ENCODE measurements at regions not wholly inside any gene's neighbourhood (a gene's known extent, or its start where the extent isn't known, plus 50 kb on each side); places are given as distances from the start of the nearest gene placed in this dataset.

DNA sequence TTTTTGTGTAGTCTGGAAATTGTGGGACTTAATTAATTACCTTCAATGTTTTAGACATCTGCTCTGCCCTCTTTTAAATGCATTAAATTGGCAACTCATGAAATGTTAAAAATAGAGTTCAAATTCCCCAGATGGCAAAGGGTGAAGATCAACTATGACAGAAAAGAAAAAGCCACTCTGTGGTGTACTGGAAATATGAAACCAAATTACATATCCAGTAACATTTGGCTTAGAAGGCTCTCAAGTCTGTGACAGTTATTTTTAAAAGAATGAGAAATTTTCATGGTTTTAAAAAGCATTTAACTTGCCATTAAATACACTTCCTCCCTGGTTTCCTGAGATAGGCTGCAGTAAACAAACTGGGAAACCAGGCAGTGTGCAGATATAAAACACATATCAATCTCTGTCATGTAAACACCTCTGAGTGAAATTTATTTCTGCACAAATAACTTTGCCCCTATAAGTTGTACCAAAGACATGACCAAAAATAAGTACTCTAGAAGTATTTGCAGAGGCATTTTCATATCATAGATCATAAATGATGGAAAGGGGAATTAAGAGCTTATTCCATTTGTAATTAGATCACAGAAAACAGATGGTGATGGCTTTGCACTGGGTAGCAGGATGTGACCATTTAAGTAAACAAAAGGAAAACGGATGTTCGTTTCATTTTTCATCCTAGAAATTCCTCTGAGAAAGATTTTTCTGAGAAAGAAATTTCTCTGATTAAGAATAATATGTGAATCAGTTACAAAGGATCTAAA, 360.1 kb downstream of the SAMD5 start:
- Histone ChIP-seq H3K36me3 (ENCODE audit: insufficient read depth, low read length) (no peaks in the 10 kb centered on the region), H3K9me3 (ENCODE audit: control insufficient read depth in 1 of 2, insufficient read depth in 1 of 2, low read length in 2 of 2) (no peaks in the 10 kb centered on the region), H3K4me3 (ENCODE audit: low read length) (no peak overlapping the region), H3K27me3 (ENCODE audit: control insufficient read depth in 1 of 2, insufficient read depth in 2 of 2, low read length in 2 of 2) (no peaks in the 10 kb centered on the region), H3K27ac (ENCODE audit: low read depth in 1 of 2, low read length in 2 of 2) (no peak overlapping the region), H3K4me1 (ENCODE audit: insufficient read depth, low read length) (no peaks in the 10 kb centered on the region)
- TF ChIP-seq, protein P1, sequence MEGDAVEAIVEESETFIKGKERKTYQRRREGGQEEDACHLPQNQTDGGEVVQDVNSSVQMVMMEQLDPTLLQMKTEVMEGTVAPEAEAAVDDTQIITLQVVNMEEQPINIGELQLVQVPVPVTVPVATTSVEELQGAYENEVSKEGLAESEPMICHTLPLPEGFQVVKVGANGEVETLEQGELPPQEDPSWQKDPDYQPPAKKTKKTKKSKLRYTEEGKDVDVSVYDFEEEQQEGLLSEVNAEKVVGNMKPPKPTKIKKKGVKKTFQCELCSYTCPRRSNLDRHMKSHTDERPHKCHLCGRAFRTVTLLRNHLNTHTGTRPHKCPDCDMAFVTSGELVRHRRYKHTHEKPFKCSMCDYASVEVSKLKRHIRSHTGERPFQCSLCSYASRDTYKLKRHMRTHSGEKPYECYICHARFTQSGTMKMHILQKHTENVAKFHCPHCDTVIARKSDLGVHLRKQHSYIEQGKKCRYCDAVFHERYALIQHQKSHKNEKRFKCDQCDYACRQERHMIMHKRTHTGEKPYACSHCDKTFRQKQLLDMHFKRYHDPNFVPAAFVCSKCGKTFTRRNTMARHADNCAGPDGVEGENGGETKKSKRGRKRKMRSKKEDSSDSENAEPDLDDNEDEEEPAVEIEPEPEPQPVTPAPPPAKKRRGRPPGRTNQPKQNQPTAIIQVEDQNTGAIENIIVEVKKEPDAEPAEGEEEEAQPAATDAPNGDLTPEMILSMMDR (IDR thresholded peaks at IDR 0.05) = no peak
- Mint-ChIP-seq H3K27ac (no peak overlapping the region), H3K4me1 (ENCODE audit: low read depth) (no peaks in the 10 kb centered on the region), H3K27me3 (no peaks in the 10 kb centered on the region), H3K9me3 (no peaks in the 10 kb centered on the region), H3K4me3 (no peak overlapping the region), H3K36me3 (ENCODE audit: low read depth) (no peaks in the 10 kb centered on the region)
- CTCF ChIA-PET = interaction anchor here (1.4 kb wide), 1 partner anchor 12 kb away, joined by 4 read pairs; no protein-coding TSS in a partner anchor
- POLR2A ChIA-PET = no interaction called here
- no peak for ATAC-seq (ENCODE audit: poor library complexity)
- no peak for DNase-seq
- intact Hi-C loops (cut with DNase I, micrococcal nuclease) = no loop called here

DNA sequence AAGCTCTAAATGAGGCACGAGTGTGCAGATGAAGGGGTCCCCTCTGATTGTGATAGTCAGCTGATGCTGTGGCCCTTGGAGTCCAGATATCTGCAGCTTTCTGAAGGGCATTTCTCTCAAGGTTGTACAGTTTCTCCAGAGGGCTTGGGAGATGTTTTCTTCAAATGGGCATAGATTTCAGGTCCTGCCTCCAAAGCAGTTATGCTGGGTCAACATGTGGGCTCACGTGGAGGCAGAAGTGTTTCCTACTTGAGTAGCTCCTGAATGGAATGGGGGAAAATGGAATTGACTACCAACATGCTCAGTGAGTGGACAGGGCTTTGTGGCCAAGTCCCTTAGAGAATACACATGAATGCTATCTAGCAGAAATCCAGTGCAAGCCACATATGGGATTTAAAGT, 360.7 kb downstream of the SAMD5 start:
- TF ChIP-seq, protein P1 (IDR thresholded peaks at IDR 0.05) = no peak
- ATAC-seq (ENCODE audit: poor library complexity) (no peak), DNase-seq (no peak)
- Mint-ChIP-seq H3K36me3 (ENCODE audit: low read depth) (no peaks in the 10 kb centered on the region), H3K27ac (no peak overlapping the region), H3K4me1 (ENCODE audit: low read depth) (no peaks in the 10 kb centered on the region), H3K9me3 (no peaks in the 10 kb centered on the region), H3K27me3 (no peaks in the 10 kb centered on the region), H3K4me3 (no peak overlapping the region)
- Histone ChIP-seq H3K9me3 (ENCODE audit: control insufficient read depth in 1 of 2, insufficient read depth in 1 of 2, low read length in 2 of 2) (no peaks in the 10 kb centered on the region), H3K36me3 (ENCODE audit: insufficient read depth, low read length) (no peaks in the 10 kb centered on the region), H3K4me1 (ENCODE audit: insufficient read depth, low read length) (no peaks in the 10 kb centered on the region), H3K4me3 (ENCODE audit: low read length) (no peak overlapping the region), H3K27ac (ENCODE audit: low read depth in 1 of 2, low read length in 2 of 2) (no peak overlapping the region), H3K27me3 (ENCODE audit: control insufficient read depth in 1 of 2, insufficient read depth in 2 of 2, low read length in 2 of 2) (no peaks in the 10 kb centered on the region)
- ChIA-PET POLR2A (no interaction called here), CTCF (interaction anchor here (1.4 kb wide), 1 partner anchor 13 kb away, joined by 4 read pairs; no protein-coding TSS in a partner anchor)
- intact Hi-C loops (cut with DNase I, micrococcal nuclease) = no loop called here

DNA sequence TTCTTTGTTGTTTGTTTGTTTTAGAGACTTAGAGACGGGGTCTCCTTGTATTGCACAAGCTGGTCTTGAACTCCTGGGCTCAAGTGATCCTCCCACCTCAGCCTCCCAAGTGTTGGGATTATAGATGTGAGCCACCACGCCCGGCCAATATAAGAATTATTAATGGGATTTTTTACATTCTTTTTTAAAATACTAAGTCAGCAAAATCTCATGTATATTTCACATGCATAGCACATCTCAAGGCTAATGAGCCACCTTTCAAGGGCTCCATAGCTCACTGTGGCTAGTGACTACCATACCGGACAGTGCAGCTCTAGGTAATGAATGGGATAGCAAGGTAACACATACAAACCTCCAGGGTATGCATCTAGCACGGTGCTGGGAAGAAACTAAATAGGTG, 361.4 kb downstream of the SAMD5 start:
- POLR2A ChIA-PET = no interaction called here
- TF ChIP-seq, protein P1 (IDR thresholded peaks at IDR 0.05) = no peak
- Mint-ChIP-seq H3K9me3 (no peaks in the 10 kb centered on the region), H3K27me3 (no peaks in the 10 kb centered on the region), H3K36me3 (ENCODE audit: low read depth) (no peaks in the 10 kb centered on the region), H3K4me1 (ENCODE audit: low read depth) (no peaks in the 10 kb centered on the region), H3K4me3 (no peak overlapping the region), H3K27ac (no peak overlapping the region)
- intact Hi-C loops (cut with DNase I, micrococcal nuclease) = no loop called here
- CTCF ChIA-PET = interaction anchor here (1.4 kb wide), 1 partner anchor 13 kb away, joined by 4 read pairs; no protein-coding TSS in a partner anchor
- Histone ChIP-seq H3K27me3 (ENCODE audit: control insufficient read depth in 1 of 2, insufficient read depth in 2 of 2, low read length in 2 of 2) (no peaks in the 10 kb centered on the region), H3K36me3 (ENCODE audit: insufficient read depth, low read length) (no peaks in the 10 kb centered on the region), H3K27ac (ENCODE audit: low read depth in 1 of 2, low read length in 2 of 2) (no peak overlapping the region), H3K9me3 (ENCODE audit: control insufficient read depth in 1 of 2, insufficient read depth in 1 of 2, low read length in 2 of 2) (no peaks in the 10 kb centered on the region), H3K4me3 (ENCODE audit: low read length) (no peak overlapping the region), H3K4me1 (ENCODE audit: insufficient read depth, low read length) (no peaks in the 10 kb centered on the region)
- DNase-seq (no peak), ATAC-seq (ENCODE audit: poor library complexity) (no peak)

All from CD4-positive, alpha-beta T cell (primary cell).